Activated CD8-positive, alpha-beta T cell treated with anti-CD3 and anti-CD28 coated beads for 36 hours (primary cell): ENCODE measurements at regions not wholly inside any gene's neighbourhood (a gene's known extent, or its start where the extent isn't known, plus 50 kb on each side); places are given as distances from the start of the nearest gene placed in this dataset.

ENCODE experiments used
- ATAC-seq: fragments of 200-7000 bp; cut with Tn5 transposase; one replicate; pipeline ENCODE4 v1.10.0; 2021; ENCODE audit warnings: mild to moderate bottlenecking, moderate library complexity
- CTCF ChIA-PET: fragments of 350-600 bp; sonication (Branson Sonifier 250); formaldehyde crosslinking; loops from one replicate; lab custom pipeline; 2021; ENCODE audit warnings: antibody characterized with exemption; lab: Charles Lee
- POLR2A ChIA-PET: fragments of 350-600 bp; sonication (Branson Sonifier 250); formaldehyde crosslinking; loops from one replicate; lab custom pipeline; 2021; ENCODE audit warnings: antibody characterized with exemption; lab: Charles Lee
- DNase-seq: peaks from one replicate; pipeline ENCODE4 v3.0.0-alpha.2; 2020
- H3K27ac Mint-ChIP-seq: one replicate; pipeline ENCODE4 v1.8.0; 2021; ENCODE audit warnings: mild to moderate bottlenecking, mixed read lengths
- H3K27me3 Mint-ChIP-seq: one replicate; pipeline ENCODE4 v1.8.0; 2021; ENCODE audit warnings: mixed read lengths
- H3K36me3 Mint-ChIP-seq: one replicate; pipeline ENCODE4 v1.8.0; 2021; ENCODE audit warnings: low read depth, mixed read lengths
- H3K4me1 Mint-ChIP-seq: one replicate; pipeline ENCODE4 v1.8.0; 2021; ENCODE audit warnings: low read depth, mixed read lengths
- H3K4me3 Mint-ChIP-seq: one replicate; pipeline ENCODE4 v1.8.0; 2021; ENCODE audit warnings: mild to moderate bottlenecking, moderate library complexity, mixed read lengths
- H3K9me3 Mint-ChIP-seq: one replicate; pipeline ENCODE4 v1.8.0; 2021; ENCODE audit warnings: mixed read lengths
- intact Hi-C: fragments of 100-400 bp; cut with micrococcal nuclease; formaldehyde crosslinking; loops from one replicate; pipeline ENCODE4 v1.10.0; 2022
- TF ChIP-seq, protein P1 (sequence below): fragments of 200-600 bp; IDR thresholded peaks from one replicate; pipeline ENCODE4 v1.8.0; 2022; ENCODE audit warnings: antibody characterized with exemption, mild to moderate bottlenecking

DNA sequence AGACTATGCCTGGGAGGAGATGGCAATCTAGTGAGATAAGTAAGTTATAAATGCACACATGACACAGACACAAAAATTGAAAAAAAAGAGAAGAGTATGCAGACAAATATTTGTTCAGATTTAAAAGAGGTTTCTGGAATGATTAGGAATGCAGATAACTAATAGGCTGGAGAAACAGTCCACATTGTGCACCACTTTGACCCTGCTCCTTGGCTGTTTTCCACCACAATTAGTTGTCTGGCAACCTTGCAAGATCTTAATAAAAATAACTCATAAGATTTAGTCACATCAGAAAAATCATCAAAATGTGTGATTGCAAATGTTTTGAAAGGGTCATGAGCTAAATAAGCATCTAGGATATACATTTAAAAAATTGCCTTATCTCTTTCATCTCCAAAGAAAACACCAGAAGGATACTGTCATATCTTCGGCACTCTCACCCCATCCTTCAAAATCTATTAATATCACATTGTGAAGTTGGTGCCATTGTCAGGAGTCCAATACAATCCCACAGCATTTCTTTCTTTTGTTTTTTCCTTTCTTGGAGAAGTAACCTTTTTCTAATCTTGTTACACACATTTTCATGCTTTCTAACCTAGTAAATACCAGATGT, 153.7 kb upstream of the KCNMB2 start:
- TF ChIP-seq, protein P1, sequence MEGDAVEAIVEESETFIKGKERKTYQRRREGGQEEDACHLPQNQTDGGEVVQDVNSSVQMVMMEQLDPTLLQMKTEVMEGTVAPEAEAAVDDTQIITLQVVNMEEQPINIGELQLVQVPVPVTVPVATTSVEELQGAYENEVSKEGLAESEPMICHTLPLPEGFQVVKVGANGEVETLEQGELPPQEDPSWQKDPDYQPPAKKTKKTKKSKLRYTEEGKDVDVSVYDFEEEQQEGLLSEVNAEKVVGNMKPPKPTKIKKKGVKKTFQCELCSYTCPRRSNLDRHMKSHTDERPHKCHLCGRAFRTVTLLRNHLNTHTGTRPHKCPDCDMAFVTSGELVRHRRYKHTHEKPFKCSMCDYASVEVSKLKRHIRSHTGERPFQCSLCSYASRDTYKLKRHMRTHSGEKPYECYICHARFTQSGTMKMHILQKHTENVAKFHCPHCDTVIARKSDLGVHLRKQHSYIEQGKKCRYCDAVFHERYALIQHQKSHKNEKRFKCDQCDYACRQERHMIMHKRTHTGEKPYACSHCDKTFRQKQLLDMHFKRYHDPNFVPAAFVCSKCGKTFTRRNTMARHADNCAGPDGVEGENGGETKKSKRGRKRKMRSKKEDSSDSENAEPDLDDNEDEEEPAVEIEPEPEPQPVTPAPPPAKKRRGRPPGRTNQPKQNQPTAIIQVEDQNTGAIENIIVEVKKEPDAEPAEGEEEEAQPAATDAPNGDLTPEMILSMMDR = no peak
- DNase-seq (no peak), ATAC-seq (no peak)
- ChIA-PET POLR2A (no interaction called here), CTCF (no interaction called here)
- Mint-ChIP-seq H3K4me3 (no peak overlapping the region), H3K4me1 (no peaks in the 10 kb centered on the region), H3K27me3 (peaks cover 6% of the 10 kb centered on the region), H3K36me3 (no peaks in the 10 kb centered on the region), H3K9me3 (no peaks in the 10 kb centered on the region), H3K27ac (no peak overlapping the region)
- intact Hi-C loops = no loop called here

DNA sequence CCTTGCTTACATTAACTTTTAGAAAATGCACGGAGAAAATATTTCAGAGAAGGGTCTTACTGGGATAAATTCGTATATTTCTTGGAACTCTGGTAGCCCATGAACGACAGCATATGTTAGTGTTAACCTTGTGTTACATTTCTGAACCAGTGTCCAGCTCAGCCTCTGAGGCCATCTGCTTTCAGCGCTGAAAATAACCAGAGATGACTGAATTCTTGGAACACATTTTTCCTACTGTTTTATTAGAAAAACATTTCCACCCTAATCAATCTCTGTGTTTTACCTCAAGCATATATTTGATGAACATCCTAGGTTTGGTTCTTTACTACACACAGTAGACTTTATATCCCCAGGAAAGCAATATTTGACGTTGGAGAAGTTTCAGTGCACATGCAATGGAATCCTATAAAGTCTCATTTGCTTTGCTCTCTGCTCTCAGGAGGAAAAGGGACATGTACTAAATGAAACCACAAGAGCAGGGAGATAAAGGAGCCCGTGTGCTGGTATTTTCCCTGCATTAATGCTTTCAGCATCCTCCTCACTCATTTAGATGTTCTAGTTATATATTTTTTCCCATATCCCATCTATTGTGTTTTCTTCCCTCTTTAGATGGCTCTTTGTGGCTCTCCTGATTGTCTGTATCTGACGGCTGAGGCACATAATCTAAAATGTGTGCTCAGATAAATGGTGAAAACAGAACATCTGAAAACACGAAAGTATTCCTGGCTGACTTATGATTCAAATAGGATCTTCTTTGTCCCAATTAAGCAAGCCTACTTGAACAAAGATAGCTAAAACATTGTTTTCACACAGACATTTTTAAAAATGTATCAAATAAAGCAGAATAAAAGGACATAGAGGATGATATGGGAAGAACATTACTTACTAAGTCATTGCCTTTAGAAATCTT, 151.7 kb upstream of the KCNMB2 start:
- ChIA-PET CTCF (interaction anchor here (0.9 to 2.2 kb wide), 10 partner anchors 10 to 1512 kb away, joined by 3 to 10 read pairs (median 4); no protein-coding TSS in a partner anchor), POLR2A (no interaction called here)
- TF ChIP-seq, protein P1 = no peak
- intact Hi-C loops = no loop called here
- Mint-ChIP-seq H3K4me1 (no peaks in the 10 kb centered on the region), H3K9me3 (no peaks in the 10 kb centered on the region), H3K27ac (no peak overlapping the region), H3K27me3 (peaks cover 6% of the 10 kb centered on the region), H3K36me3 (no peaks in the 10 kb centered on the region), H3K4me3 (no peak overlapping the region)
- no peak for DNase-seq
- no peak for ATAC-seq

DNA sequence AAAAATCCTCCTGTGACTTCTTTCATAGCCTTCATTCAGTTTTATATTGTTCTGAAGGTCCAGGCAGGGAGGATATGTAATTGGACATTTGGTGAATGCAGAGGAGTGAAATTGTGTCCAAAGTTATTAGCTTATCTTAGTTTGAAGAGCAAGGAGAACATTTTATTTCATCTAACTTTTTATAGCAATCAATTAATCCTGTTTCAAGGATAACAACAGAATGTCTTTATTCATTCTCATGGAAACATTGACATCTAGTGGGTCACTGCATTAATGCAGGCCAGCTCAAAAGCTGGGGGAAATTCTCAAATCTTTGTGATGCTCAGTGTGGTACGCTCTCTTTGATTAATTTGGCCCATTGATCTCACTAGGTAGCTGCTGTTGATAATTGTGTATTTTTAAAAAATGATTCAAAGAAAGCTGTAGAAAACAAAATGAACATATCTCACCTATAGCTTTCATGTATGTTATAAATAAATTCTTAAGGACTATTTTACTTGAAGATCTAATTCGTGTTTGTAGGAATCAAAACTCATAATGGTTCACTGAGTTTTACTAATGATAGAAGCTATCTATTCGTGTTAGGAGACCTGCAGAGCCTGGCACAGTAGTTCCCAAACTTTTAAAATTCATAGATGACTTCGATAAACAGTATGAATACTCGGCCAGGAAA, 150.8 kb upstream of the KCNMB2 start:
- POLR2A ChIA-PET = interaction anchor here (0.6 kb wide), 1 partner anchor 1061 kb away, joined by 3 read pairs; no protein-coding TSS in a partner anchor

DNA sequence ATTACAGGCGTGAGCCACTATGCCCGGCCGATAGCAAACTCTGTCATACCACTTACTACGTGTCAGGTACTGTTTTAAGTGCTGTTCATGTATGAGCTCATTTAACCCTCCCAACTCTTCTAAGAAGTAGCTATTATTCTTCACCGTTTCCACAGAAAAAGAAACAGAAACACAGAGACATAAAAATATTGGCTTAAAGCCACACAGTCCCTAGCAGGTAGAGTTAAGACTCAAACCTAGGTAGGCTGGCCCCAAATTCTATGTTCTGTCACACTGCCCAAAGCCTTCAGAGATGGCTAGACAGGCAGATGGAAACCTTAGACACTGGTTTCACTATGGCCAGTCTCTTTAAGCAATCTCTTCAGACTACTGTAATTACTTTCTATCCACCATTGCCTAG, 149.8 kb upstream of the KCNMB2 start:
- Mint-ChIP-seq H3K4me1 (no peaks in the 10 kb centered on the region), H3K27me3 (peaks cover 6% of the 10 kb centered on the region), H3K27ac (no peak overlapping the region), H3K36me3 (no peaks in the 10 kb centered on the region), H3K9me3 (no peaks in the 10 kb centered on the region), H3K4me3 (no peak overlapping the region)
- DNase-seq = no peak
- ATAC-seq = peak; percentile 49
- intact Hi-C loops = no loop called here
- ChIA-PET POLR2A (no interaction called here), CTCF (interaction anchor here (1.4 to 2.2 kb wide), 4 partner anchors 8 to 1514 kb away, joined by 3 to 10 read pairs (median 6); no protein-coding TSS in a partner anchor)
- TF ChIP-seq, protein P1 = no peak

More for the DNA sequence above, 150.8 kb upstream of the KCNMB2 start:
- Mint-ChIP-seq H3K4me1 (no peaks in the 10 kb centered on the region), H3K36me3 (no peaks in the 10 kb centered on the region), H3K9me3 (no peaks in the 10 kb centered on the region), H3K4me3 (no peak overlapping the region), H3K27ac (no peak overlapping the region), H3K27me3 (peaks cover 6% of the 10 kb centered on the region)
- intact Hi-C loops = no loop called here
- TF ChIP-seq, protein P1 = peak; percentile 70
- ATAC-seq (peak; percentile 55), DNase-seq (peak; percentile 11)
- CTCF ChIA-PET = interaction anchor here (0.7 to 2.2 kb wide), 12 partner anchors 9 to 1876 kb away, joined by 3 to 10 read pairs (median 4); no protein-coding TSS in a partner anchor
